Fibroblast of skin of scalp (primary cell): ENCODE measurements at regions not wholly inside any gene's neighbourhood (a gene's known extent, or its start where the extent isn't known, plus 50 kb on each side); places are given as distances from the start of the nearest gene placed in this dataset.
A peak's percentile ranks its signal among the peaks of the same experiment; 100 is the strongest.

Experiments
- DNase-seq: peaks from one replicate; pipeline ENCODE4 v3.0.0-alpha.2; 2013

DNA sequence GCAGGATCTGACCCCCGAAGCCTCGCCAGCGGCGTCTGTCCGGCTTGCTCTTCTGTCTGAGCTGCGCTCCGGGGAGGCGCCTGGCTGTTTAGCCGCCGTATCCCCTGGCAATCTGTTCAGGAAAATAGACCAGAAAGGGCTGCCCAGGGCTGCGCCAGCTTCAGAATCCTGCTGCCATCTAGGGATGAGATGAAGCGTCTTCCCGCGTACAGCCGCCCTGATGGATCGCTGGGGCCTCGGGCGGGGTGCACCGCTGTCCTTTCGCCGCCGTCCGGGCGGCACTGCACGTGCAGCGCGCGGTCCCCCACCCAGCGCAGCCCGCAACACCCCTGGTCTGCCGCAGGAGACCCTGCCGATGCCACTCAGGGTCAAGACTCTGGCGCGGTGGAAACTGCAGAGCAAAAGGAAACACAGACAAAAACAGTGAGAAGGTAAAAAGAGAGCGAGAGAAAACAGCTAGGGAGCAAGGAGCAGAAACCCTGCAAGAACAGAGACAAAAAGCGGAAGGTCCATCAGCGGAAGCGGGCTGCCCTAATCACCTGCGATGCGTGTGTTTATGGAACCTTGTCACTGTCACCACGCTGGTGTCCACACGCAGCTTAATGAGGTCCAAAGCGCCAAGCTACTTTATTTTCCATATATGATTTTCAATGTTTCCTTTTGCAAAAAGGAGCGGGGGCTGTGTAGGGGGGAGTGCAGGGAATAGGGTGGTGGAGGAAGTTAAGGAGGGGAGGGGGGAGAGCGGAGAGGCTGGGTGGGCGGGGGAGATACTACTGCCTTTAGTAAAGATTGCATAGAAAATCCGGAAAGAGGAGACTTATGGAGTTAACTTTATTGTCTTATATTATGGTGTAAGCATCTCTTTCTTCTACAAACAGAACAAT, 2113.3 kb upstream of the PIK3C3 start:
- peak; percentile 68 for DNase-seq

DNA sequence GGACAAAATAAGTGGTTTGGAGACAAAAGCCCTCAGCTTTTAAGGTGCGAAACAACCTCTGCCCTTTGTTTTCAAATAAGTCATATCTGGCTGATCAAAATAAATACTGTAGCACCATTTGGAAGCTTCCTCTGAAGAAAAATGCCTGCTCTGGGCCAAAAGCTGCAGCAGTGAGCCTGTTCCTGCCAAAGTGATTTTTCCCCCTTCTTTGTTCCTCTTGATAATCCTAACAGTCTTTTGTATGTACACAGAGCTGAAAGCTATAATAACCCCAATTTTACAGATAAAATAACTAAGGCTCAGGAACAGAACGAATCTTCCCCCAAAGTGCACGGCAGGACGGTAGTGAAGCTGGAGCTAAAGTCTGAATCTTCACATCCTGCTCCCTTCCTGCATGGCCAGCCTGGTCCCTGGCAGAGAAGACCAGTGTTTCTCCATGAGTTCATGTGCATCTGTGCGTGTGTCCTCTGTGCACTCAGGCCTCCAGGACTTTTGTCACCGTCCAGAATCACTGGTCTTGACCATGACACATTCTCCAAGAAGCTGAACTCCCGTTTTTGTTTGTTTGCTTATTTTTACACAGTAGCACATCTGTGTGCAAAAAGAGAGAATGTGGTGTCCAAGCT, 2114.1 kb upstream of the PIK3C3 start:
- no peak for DNase-seq

DNA sequence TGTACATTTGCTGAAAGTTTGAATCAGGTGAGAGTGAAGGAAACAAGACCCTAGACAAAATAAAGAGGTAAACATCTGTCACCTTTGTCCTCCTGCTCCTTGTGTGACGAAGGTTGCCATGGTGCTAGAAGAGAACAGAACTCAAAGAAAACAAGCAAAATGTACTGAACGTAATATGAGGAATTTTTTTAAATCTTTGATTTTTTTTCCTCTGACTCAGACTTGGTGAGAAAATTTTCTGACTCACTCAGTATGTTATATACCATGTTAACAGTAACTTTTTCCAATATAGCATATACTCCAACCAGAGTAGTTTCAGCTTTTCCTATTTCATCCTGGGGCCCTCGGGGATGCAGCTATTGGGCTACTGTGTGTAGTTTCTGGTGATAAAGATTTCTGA, 2114.6 kb upstream of the PIK3C3 start:
- DNase-seq = peak; percentile 20

DNA sequence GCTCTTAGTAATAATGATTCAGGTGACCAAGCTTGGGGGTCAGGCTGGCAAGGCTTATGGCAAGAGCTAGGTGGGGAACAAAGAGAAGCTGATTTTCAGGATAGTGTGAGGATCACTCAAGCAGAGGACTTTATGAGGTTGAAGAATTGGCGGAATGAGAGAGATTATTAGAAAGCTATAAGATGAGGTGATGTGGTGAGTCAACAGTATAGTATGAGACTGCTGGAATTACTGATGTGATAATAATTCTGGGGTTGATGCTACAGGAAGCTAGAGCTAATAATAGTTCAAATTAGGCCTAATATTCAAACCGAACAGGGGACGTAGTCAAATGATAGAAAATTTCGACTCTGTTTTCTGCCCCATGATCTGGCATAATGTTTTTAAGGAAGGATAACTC, 2115.3 kb upstream of the PIK3C3 start:
- DNase-seq = no peak

DNA sequence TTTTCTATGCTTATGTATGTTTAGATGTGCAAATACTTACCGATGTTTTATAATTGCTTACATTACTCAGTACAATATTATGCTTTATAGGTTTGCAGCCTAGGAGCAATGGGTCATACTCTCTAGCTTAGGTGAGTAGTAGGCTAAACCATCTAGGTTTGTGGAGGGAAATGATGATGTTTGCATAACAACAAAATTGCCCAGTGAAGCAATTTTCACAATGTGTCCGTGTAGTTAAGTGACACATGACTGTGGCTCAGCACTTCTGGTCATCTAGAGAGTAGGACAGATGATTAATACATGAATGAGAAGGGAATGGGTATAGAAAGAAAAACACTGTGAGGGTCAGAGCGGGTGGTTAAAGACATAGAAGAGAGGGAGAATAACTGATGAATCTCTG, 2116.2 kb upstream of the PIK3C3 start:
- no peak for DNase-seq

DNA sequence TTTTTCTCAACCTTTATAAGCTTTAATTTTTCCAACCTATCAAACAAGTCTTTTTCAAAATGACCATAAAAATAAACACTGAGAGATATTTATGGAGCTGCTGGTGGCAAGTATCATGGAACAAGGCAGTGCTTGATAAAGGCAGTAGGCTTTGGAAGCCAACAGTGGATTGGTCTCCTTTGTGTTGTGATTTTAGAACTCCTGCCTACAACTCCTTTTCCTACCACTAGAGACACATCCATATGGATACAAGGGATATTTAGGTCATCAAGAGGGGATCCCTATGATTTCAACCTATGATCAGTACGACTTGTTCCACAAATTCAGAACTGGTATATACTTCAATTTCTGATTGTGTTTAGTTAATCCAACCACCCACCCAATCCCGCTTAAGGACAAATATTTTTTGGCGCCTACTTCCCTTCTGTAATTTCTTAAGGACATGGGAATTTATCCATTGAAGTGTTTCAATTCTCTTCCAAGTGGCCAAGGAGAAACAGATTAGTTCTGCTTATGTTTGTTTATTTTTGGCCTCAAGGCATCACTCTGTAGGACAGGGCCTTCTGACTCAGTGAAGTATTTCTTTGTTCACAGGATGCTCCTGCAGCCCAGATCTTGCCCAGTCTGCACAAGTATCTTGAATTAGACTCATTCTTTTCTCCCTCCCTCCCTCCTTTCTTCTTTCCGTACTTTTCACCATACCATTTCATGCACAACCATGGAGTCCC, 2119.6 kb upstream of the PIK3C3 start:
- DNase-seq = no peak

DNA sequence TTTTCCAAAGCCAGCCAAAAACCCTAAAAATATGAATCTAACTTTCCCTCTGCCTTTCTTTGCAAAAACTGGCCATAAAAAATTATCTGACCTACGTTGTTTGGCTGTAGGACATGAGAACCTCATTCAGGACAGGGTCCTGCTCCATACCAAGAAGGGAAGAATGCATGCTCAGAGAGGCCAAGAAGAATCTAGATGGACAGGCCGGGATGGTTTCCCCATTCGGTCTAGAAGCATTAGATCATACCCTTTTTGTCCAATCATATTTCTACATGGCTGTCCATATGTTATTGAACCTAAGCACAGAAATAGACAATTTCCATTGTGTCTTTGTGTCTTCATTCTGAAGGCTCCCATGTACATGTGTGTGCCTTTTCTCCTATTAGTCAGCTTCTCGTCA, 2120.4 kb upstream of the PIK3C3 start:
- no peak for DNase-seq

DNA sequence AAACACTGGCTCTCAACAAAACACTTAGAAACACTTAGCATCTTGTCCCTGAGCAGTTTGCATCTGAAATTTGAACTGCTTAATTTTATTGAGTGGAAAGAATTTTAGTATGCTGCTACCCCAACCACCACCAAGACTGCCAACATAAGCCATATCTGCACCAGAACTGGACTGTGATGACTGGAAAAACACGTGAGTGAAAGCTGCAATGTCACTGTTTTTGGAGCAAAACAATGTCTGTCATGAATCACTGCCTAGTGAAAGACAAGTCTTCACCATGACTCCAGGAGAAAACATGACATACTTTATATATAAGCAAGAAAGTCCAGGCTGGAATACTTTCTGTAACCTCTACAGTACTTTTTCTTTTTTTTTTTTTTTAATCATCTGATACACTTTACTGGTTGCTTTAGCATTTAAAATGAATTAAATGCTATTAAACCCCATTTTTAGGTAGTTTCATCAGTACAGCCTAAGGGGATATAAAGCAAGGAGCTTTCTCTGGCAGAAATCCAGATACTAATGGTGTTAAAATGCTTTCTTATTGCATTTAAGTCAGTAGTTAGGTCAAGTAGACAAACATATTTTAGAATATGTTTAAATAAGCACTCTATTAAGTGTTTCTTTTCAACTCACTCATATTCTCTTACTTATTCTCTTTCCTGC, 2129.4 kb upstream of the PIK3C3 start:
- no peak for DNase-seq

DNA sequence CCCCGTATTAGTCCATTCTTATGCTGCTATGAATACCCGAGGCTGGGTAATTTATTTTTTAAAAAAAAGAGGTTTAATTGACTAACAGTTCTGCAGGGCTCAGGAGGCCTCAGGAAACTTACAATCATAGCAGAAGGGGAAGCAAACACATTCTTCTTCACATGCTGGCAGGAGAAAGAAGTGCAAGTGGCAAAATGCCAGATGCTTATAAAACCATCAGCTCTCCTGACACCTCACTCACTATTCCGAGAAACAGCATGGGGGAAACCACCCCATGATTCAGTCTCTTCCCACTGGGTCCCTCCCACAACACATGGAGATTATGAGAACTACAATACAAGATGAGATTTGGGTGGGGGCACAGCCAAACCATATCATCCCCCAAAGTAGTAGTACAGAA, 2148.5 kb upstream of the PIK3C3 start:
- DNase-seq = peak; percentile 23

DNA sequence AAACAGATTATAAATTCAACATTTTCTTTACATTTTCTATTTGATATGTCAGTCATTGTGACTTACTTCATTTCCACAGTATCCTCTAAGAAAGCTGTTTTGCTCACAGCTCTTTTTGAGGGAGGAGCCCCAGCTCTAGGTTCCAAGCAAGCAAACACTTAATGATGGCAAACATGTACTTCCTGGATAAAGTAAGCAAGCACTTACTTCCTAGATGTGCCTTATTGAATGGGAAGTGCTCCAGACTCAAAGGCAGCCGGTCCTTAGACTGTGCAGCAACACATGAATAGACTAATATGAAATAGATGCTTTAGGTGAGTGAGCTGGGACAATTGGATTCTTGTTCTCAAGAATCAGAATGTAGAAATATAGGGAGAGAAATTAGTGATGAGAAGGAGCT, 2149.8 kb upstream of the PIK3C3 start:
- DNase-seq = no peak

DNA sequence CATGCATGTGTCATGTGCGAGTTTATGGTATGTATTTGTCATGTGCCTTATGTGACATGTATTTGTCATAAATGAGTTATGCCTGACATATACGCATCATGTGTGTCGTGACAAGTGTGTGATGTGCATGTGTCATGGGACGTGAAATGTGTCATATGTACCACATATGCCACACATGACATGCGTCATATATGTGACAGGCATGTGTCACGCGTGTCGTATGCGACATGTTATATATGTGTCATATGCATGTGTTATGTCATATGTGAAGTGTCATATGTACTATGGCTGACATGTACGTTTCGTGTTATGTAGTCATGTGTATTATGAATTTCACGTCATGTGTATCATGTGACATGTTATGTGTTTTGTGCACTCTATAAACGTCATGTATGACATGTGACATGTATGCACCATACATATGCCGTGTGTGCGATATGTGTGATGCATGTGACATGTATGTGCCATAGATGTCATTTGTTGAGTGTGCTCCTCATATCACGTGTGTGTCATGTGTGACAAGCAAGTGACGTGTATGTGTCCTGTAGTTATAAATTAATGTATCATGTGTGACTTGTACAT, 2152.3 kb upstream of the PIK3C3 start:
- no peak for DNase-seq

DNA sequence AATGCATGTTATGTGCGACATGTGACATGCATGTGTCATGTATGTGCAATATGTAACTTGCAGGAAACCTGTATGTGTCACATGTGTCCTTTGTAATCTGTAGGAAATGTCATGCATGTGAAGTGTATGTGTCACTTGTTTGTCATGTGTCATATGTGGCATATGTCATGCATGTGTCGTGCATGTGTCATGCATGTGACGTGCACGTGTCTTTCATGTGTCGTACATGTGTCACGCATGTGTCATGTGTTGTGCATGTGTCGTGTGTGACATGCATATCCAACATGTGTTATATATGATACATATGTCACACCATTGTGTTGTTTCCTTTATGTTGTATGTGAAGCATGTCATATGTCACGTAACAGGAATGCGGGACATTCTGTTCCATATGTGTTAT, 2153.2 kb upstream of the PIK3C3 start:
- no peak for DNase-seq

DNA sequence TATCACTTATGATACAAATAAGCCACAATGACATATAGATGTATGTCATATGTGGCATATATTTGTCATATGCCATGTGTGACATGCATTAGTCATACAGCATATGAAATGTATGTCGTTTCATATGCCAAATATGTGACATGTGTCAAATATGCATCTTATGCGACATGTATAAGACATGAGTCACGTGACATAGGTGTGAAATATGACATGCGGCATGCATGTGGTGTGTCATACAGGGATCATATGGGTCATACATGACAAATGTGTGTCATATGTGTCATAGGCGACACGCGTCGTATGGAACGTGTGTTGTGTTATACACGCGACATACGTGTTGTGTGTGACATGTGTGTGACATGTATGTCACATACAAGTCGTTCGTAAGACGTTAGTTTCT, 2154.0 kb upstream of the PIK3C3 start:
- no peak for DNase-seq

DNA sequence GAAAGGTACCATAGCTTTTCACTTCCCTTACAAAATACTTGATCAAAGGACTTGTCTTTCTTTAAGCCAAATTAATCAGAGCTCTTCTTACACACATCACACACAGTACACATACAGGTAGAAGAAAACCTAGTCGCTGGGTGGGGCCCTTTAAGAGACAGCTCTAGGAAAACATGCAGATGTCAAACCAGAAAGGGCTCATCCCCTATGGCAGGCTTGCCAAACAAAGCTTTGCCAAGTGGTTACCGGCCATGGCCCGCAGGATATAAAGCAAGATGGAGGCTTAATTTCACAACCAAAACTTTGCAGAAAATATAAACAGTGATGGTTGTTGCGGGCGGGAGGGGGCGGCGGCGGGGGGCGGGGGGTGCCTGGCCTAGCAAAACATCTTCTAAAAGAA, 2156.0 kb upstream of the PIK3C3 start:
- no peak for DNase-seq

DNA sequence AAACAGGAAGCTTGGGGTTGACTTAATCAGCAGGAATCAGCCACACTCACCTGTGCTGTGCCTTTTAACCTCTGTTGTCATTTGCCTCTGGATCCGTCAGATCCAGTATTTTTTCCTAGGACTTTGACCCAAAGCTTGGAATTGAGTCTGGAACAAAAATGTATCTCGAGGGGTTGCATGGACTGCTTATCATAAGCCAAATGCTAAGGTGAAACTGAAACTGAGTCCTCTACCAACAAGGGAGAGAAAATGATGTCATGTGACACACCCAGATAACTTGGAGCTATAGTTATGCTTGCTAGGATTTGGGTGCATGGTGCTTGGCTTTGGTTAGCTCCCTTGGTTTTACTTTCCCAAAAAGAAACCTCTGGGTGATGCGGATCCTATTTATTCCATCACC, 2158.6 kb upstream of the PIK3C3 start:
- DNase-seq = no peak

DNA sequence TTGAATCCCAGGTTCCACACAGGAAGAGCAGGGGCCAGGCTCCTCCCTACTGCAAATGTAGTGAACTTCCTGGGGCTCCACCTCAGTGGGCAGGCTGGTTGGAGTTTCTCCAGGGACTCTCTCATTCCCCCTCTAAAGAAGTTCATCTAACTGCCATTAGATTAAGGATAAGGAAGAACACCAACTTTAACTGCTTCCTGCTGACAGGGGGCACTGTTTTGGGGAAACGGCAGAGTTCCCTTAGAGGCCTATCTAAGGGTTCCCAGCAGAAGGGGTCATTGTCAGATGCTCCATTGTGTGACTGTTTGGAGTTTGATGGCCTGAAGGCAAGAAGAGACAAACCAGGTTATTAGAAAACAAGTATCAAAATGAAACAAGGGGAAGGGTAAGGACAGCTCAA, 2159.7 kb upstream of the PIK3C3 start:
- no peak for DNase-seq

DNA sequence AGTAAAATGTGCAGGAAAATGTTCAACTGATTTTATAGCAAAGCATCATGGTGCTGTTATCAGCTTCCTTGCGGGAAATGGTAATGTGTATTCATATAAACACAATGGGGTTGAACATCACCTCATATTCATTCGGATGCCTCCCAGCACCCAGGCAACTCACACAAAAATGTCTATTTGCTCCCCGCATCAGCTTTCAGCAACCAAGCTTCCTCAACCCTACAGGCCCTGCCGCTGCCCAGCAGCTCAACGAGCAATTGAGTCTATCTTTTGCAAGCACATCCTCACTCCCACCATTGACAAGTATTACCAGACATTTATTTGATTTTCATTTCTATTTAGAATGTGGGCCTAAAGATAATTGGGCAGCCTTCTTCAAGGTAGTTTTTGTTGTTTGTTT, 2161.4 kb upstream of the PIK3C3 start:
- DNase-seq = no peak

DNA sequence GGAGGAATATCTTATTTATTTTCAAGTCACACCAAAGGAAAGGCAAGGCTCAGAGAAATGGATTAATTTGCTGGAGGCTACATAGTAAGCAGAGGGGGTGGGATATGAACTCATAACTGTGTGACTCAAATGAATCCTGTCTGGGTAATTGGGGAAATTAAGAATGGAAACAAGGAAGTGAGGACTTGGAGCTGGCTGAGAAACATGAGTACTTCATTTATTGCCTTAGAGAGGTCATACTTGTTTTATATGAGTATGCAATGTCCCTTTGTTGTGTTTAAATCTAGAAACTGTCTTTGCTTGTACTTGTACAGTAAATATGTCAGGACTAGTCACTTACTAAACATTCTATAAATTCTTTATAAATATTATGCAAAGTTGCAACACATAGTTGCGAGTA, 2166.7 kb upstream of the PIK3C3 start:
- DNase-seq = peak; percentile 15

DNA sequence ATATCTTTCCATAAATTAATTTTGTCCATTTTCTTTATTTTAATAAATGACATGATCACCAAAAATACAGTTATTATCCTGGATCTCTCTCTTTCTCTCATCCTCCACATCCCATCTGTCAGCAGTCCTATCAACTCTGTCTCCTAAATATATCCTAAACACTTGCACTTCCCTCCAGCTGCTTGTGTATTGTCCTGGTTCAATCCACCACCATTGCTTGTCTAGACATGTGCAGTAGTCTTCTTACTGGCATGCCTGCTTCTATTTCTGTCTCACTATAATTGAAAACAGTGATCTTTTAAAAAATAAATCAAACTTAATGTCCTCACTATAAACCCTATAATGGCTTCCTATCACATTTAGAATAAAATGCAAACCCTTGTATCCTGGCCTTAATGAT, 2168.6 kb upstream of the PIK3C3 start:
- no peak for DNase-seq

DNA sequence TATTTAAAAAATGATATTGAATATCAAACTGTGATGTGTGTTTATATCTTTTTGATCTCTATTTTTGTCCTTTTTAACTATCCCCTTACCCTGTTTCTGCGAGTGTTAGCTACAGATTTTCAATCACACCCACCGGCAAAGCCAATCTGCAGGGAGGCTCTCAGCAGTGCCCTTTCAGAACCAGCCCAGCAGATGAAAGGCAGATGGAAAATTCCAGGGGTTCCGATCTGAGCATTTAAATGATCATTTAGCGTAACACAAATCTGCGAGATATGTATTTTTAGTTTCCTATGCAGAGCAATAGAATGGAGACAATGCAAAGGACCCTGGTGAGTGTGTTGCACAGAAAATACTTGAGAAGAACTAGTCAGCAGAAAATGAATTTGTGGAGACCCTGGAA, 2170.5 kb upstream of the PIK3C3 start:
- no peak for DNase-seq

DNA sequence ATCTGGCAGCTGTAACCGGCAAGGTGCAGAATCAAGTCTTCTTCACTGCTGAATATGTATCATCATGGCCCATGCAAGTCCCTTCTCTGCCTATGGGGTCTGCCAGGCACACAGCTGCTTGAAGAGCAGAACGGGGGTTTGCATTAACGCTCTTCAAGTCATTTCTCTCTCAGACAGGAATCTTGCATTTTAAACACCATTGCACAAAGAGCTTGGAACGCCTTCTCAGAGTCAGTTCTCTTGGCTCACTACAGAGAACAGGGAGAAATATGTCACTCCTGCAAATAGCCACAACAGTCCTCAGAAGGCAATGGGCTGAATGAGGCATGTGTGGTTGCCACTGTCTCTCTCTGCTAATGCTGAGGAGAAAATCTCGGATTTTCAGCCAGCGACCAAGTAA, 2173.5 kb upstream of the PIK3C3 start:
- no peak for DNase-seq

DNA sequence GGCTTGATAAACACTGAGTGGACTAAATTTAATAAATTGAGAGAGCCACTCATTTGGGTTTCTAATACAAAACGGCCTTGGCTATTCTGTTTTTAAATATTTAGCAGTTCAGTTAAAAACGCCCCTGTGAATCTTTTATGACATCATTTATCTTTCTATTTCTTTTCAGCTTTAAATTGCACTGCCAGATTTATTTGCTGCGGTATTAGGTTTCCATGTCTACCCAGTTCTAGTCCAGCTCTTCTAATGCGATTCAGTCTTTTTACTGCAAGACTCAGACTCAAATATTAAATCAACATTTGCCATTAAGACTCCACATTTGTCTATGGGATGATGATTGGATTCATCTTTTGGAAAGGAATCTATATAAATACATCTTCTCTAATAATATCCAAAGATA, 2174.3 kb upstream of the PIK3C3 start:
- DNase-seq = no peak

DNA sequence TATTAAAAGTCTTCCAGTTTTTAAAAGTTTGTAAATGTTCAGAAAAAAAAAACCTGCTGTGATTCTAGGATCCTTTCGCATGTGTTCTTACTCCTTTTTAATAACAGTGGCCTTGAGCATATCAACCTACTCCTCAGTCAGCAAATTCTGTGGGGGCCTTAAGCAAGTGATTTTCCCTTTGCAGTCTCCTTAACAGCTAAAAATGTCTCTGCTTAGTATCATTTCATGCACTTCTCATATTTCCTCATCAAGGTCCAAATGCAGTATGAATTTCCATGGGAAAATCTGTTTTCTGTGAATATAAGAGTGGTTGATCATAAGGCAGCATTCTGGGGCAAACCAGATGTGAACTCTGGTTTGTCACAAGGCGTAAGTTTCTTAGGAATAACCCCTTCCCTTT, 2175.1 kb upstream of the PIK3C3 start:
- no peak for DNase-seq
